ENCODE measurements at regions not wholly inside any gene's neighbourhood (a gene's known extent, or its start where the extent isn't known, plus 50 kb on each side); places are given as distances from the start of the nearest gene placed in this dataset.

GRCh38 chr5:121304838-121305237 lies 546.8 kb upstream of the FTMT start:
- Histone ChIP-seq H3K4me3 (ENCODE audit: low read depth, low read length) (no peak overlapping the region), H3K27me3 (no peaks in the 10 kb centered on the region), H3K9me3 (no peaks in the 10 kb centered on the region), H3K4me1 (peaks cover 6% of the 10 kb centered on the region), H3K36me3 (no peaks in the 10 kb centered on the region)
- TF ChIP-seq CTCF (IDR thresholded peaks at IDR 0.05; ENCODE audit: low read depth, low read length): no peak
- no peak for DNase-seq

- DNase-seq: no peak
- no peak for TF ChIP-seq CTCF (IDR thresholded peaks at IDR 0.05; ENCODE audit: low read depth, low read length)
These were observed 537.8 kb upstream of the FTMT start for GRCh38 chr5:121313886-121314285.

GRCh38 chr5:121315786-121316185 lies 535.9 kb upstream of the FTMT start:
- Histone ChIP-seq H3K4me1 (peaks cover under 1% of the 10 kb centered on the region; the same call in 1 of the 2 replicates), H3K36me3 (peaks cover 10% of the 10 kb centered on the region), H3K4me3 (ENCODE audit: low read depth, low read length) (no peak overlapping the region), H3K27me3 (no peaks in the 10 kb centered on the region), H3K9me3 (no peaks in the 10 kb centered on the region)
- no peak for DNase-seq
- TF ChIP-seq CTCF (IDR thresholded peaks at IDR 0.05; ENCODE audit: low read depth, low read length): no peak

More at GRCh38 chr5:121313886-121314285, 537.8 kb upstream of the FTMT start:
- no peak overlapping the region for H3K4me3 ChIP-seq (ENCODE audit: low read depth, low read length)
- H3K36me3 ChIP-seq: peaks cover 7% of the 10 kb centered on the region
- no peaks in the 10 kb centered on the region for H3K9me3 ChIP-seq
- H3K27me3 ChIP-seq: no peaks in the 10 kb centered on the region
- no peaks in the 10 kb centered on the region for H3K4me1 ChIP-seq

GRCh38 chr5:121319292-121319691 lies 532.4 kb upstream of the FTMT start:
- Histone ChIP-seq H3K36me3 (peaks cover 10% of the 10 kb centered on the region), H3K4me1 (peaks cover 3% of the 10 kb centered on the region; the same call in 1 of the 2 replicates), H3K4me3 (ENCODE audit: low read depth, low read length) (no peak overlapping the region), H3K9me3 (no peaks in the 10 kb centered on the region), H3K27me3 (no peaks in the 10 kb centered on the region)
- no peak for DNase-seq
- TF ChIP-seq CTCF (IDR thresholded peaks at IDR 0.05; ENCODE audit: low read depth, low read length): no peak

- TF ChIP-seq CTCF (IDR thresholded peaks at IDR 0.05; ENCODE audit: low read depth, low read length): no peak
- H3K4me3 ChIP-seq (ENCODE audit: low read depth, low read length): no peak overlapping the region
- H3K9me3 ChIP-seq: no peaks in the 10 kb centered on the region
- no peaks in the 10 kb centered on the region for H3K27me3 ChIP-seq
- DNase-seq: no peak
- H3K36me3 ChIP-seq: no peaks in the 10 kb centered on the region
- H3K4me1 ChIP-seq: peaks cover 1% of the 10 kb centered on the region; the same call in 1 of the 2 replicates
These were observed 525.8 kb upstream of the FTMT start for GRCh38 chr5:121325930-121326329.

GRCh38 chr5:121350181-121350930 lies 501.3 kb upstream of the FTMT start:
- Histone ChIP-seq H3K4me3 (ENCODE audit: low read depth, low read length) (no peak overlapping the region), H3K9me3 (no peaks in the 10 kb centered on the region), H3K27me3 (no peaks in the 10 kb centered on the region), H3K36me3 (no peaks in the 10 kb centered on the region), H3K4me1 (no peaks in the 10 kb centered on the region)
- TF ChIP-seq CTCF (IDR thresholded peaks at IDR 0.05; ENCODE audit: low read depth, low read length): no peak
- DNase-seq: no peak
